Panc1 (cell line): ENCODE measurements at regions not wholly inside any gene's neighbourhood (a gene's known extent, or its start where the extent isn't known, plus 50 kb on each side); places are given as distances from the start of the nearest gene placed in this dataset.

ENCODE experiments used
- ATAC-seq: fragments of 200-7000 bp; cut with Tn5 transposase; 2 replicates; pipeline ENCODE4 v1.9.1; 2020; ENCODE audit warnings: mild to moderate bottlenecking, moderate library complexity
- BruUV-seq: library from RNA; stranded (reverse); fragments of 400-500 nt; replicated peaks from 2 replicates; lab custom pipeline; 2021; lab: Mats Ljungman, UMichigan
- CTCF ChIA-PET: fragments of 300-600 bp; sonication (Branson Sonifier 250); formaldehyde crosslinking; loops from one replicate; lab custom pipeline; 2022; ENCODE audit warnings: antibody characterized with exemption; lab: Charles Lee
- POLR2A ChIA-PET: fragments of 300-600 bp; sonication (Branson Sonifier 250); formaldehyde crosslinking; loops from one replicate; lab custom pipeline; 2022; ENCODE audit warnings: antibody characterized with exemption; lab: Charles Lee
- DNase-seq: peaks from one replicate; pipeline ENCODE4 v3.0.0-alpha.2; 2010; ENCODE audit warnings: low read depth, low spot score
- H3K27ac ChIP-seq: 2 replicates; pipeline ENCODE4 v1.5.1; 2011; ENCODE audit warnings: mild to moderate bottlenecking, low read length, inconsistent platforms
- H3K27me3 ChIP-seq: fragments of 200-500 bp; sonication (Bioruptor generic); 2 replicates; pipeline ENCODE4 v1.6.0; 2014; ENCODE audit warnings: low read length, inconsistent platforms; ENCODE audit not compliant: control insufficient read depth, insufficient read depth
- H3K36me3 ChIP-seq: fragments of 200-500 bp; sonication (Bioruptor generic); 2 replicates; pipeline ENCODE4 v1.5.1; 2014; ENCODE audit warnings: inconsistent platforms, mild to moderate bottlenecking, low read length, moderate library complexity; ENCODE audit not compliant: control insufficient read depth, insufficient read depth
- H3K4me1 ChIP-seq: 2 replicates; pipeline ENCODE4 v1.5.1; 2011; ENCODE audit warnings: inconsistent platforms, mild to moderate bottlenecking, low read length, moderate library complexity; ENCODE audit not compliant: control insufficient read depth, insufficient read depth
- H3K4me3 ChIP-seq, 2 experiments: 2 replicates each; pipeline ENCODE4 v1.5.1; 2011 to 2012; ENCODE audit warnings: low read depth in 2 of 2, low read length in 2 of 2, mild to moderate bottlenecking in 2 of 2, inconsistent platforms in 1 of 2, moderate library complexity in 1 of 2
- H3K9me3 ChIP-seq: fragments of 200-500 bp; sonication (Bioruptor generic); 2 replicates; pipeline ENCODE4 v1.5.1; 2014; ENCODE audit warnings: low read depth, mild to moderate bottlenecking, inconsistent platforms, low read length, moderate library complexity; ENCODE audit not compliant: control insufficient read depth, insufficient read depth
- CTCF ChIP-seq: fragments of 450-650 bp; IDR thresholded peaks from 2 replicates; pipeline ENCODE4 v1.5.1; 2017; ENCODE audit warnings: mild to moderate bottlenecking
- POLR2AphosphoS5 ChIP-seq: IDR thresholded peaks from 2 replicates; pipeline ENCODE4 v1.6.1; 2012; ENCODE audit warnings: mild to moderate bottlenecking, low read depth, low read length, moderate library complexity
- REST ChIP-seq, 2 experiments: IDR thresholded peaks; 2 replicates each; pipeline ENCODE4 v1.6.1; 2011 to 2012; ENCODE audit warnings: low read depth in 2 of 2, control low read depth in 1 of 2, low read length in 1 of 2, mild to moderate bottlenecking in 1 of 2, moderate library complexity in 1 of 2; ENCODE audit not compliant: insufficient read depth in 1 of 2
- SIN3A ChIP-seq: IDR thresholded peaks from 2 replicates; pipeline ENCODE4 v1.6.1; 2012; ENCODE audit warnings: low read depth, mild to moderate bottlenecking, low read length, moderate library complexity, borderline replicate concordance; ENCODE audit not compliant: insufficient read depth
- TCF7L2 ChIP-seq: IDR thresholded peaks from 2 replicates; pipeline ENCODE4 v1.6.1; 2011; ENCODE audit warnings: mild to moderate bottlenecking, low read depth, low read length, inconsistent platforms
- in situ Hi-C: cut with HindIII; loops from 2 replicates; pipeline ENCODE4 v1.10.0; 2016; ENCODE audit warnings: low sequenced_read_pairs, low pct_unique_long_range_greater_than_20kb
- intact Hi-C: fragments of 100-400 bp; cut with micrococcal nuclease; formaldehyde crosslinking; loops from one replicate; pipeline ENCODE4 v1.10.0; 2022; ENCODE audit not compliant: unreplicated experiment

GRCh38 chr14:98542316-98542715 lies 729.7 kb downstream of the BCL11B start:
- DNase-seq (no peak), ATAC-seq (no peak)
- Histone ChIP-seq H3K9me3 (no peaks in the 10 kb centered on the region), H3K4me1 (no peaks in the 10 kb centered on the region), H3K27me3 (no peaks in the 10 kb centered on the region), H3K27ac (no peak overlapping the region), H3K4me3 (no peak overlapping the region), H3K36me3 (no peaks in the 10 kb centered on the region)
- intact Hi-C loops (no loop called here), in situ Hi-C loops (no loop called here)
- CTCF ChIA-PET: no interaction called here
- no peak for TF ChIP-seq POLR2AphosphoS5
- no peak for TF ChIP-seq REST (IDR thresholded peaks at IDR 0.05; ENCODE audit: insufficient read depth in 1 of 2, low read depth in 2 of 2, low read length in 1 of 2)
- no peak for TF ChIP-seq CTCF
- TF ChIP-seq SIN3A: no peak
- no peak for TF ChIP-seq TCF7L2
- POLR2A ChIA-PET: no interaction called here
- BruUV-seq: no TSS peak

GRCh38 chr14:98543074-98543473 lies 728.9 kb downstream of the BCL11B start:
- ChIA-PET POLR2A (no interaction called here), CTCF (no interaction called here)
- in situ Hi-C loops: no loop called here
- no peak for ATAC-seq
- H3K4me3 ChIP-seq: no peak overlapping the region
- H3K4me1 ChIP-seq: no peaks in the 10 kb centered on the region
- no peaks in the 10 kb centered on the region for H3K9me3 ChIP-seq
- H3K36me3 ChIP-seq: no peaks in the 10 kb centered on the region
- intact Hi-C loops: no loop called here
- BruUV-seq: no TSS peak
- H3K27me3 ChIP-seq: no peaks in the 10 kb centered on the region
- TF ChIP-seq CTCF: no peak
- TF ChIP-seq POLR2AphosphoS5: no peak
- no peak for TF ChIP-seq TCF7L2
- TF ChIP-seq REST (IDR thresholded peaks at IDR 0.05; ENCODE audit: insufficient read depth in 1 of 2, low read depth in 2 of 2, low read length in 1 of 2): no peak
- no peak for TF ChIP-seq SIN3A
- DNase-seq: no peak
- H3K27ac ChIP-seq: no peak overlapping the region
